Keratinocyte (primary cell): ENCODE measurements at regions not wholly inside any gene's neighbourhood (a gene's known extent, or its start where the extent isn't known, plus 50 kb on each side); places are given as distances from the start of the nearest gene placed in this dataset.
"Not testable (repeated sequence)": the region's sequence is repeated elsewhere in the genome, so short reads cannot be mapped to it uniquely, and the experiment has no call there.

Experiments
- DNase-seq: peaks from one replicate; pipeline ENCODE4 v3.0.0-alpha.2; 2011; ENCODE audit warnings: low read depth, missing footprints, low spot score
- FAIRE-seq: peaks from 2 replicates; lab custom pipeline; 2011; peaks lifted over from hg19 to GRCh38; lab: Jason Lieb, UNC
- H2AFZ ChIP-seq: 2 replicates; pipeline ENCODE4 v1.6.0; 2012; ENCODE audit warnings: low read length, control low read depth, inconsistent platforms; ENCODE audit not compliant: control insufficient read depth
- H3K27ac ChIP-seq: 2 replicates; pipeline ENCODE4 v1.5.1; 2011; ENCODE audit warnings: low read length; ENCODE audit not compliant: control insufficient read depth, insufficient read depth
- H3K27me3 ChIP-seq: 3 replicates; pipeline ENCODE4 v1.6.0; 2011; ENCODE audit warnings: low read length; ENCODE audit not compliant: control insufficient read depth, insufficient read depth; ENCODE audit errors: extremely low read depth
- H3K36me3 ChIP-seq, 2 experiments: 2 replicates in 1 of 2; 3 replicates in 1 of 2; pipeline ENCODE4 v1.5.1; 2011; ENCODE audit warnings: low read length in 2 of 2, mild to moderate bottlenecking in 1 of 2; ENCODE audit not compliant: control insufficient read depth in 2 of 2, insufficient read depth in 2 of 2; ENCODE audit errors: extremely low read depth in 1 of 2
- H3K4me1 ChIP-seq: 3 replicates; pipeline ENCODE4 v1.5.1; 2011; ENCODE audit warnings: low read length; ENCODE audit not compliant: control insufficient read depth, insufficient read depth; ENCODE audit errors: extremely low read depth
- H3K4me2 ChIP-seq: 3 replicates; pipeline ENCODE4 v1.6.0; 2011; ENCODE audit warnings: low read depth, low read length; ENCODE audit not compliant: control insufficient read depth, insufficient read depth; ENCODE audit errors: extremely low read depth
- H3K4me3 ChIP-seq, 3 experiments: fragments of 200-600 bp in 1 of 3; sonication (generic) in 1 of 3; 2 replicates in 2 of 3; 3 replicates in 1 of 3; pipeline ENCODE4 v1.5.1; 2011 to 2016; ENCODE audit warnings: low read length in 3 of 3, mild to moderate bottlenecking in 3 of 3, control low read depth in 2 of 3, inconsistent platforms in 1 of 3, low read depth in 1 of 3, mixed read lengths in 1 of 3, mixed run types in 1 of 3, moderate library complexity in 1 of 3; ENCODE audit not compliant: control insufficient read depth in 2 of 3, insufficient read depth in 2 of 3; ENCODE audit errors: extremely low read depth in 1 of 3
- H3K79me2 ChIP-seq: 2 replicates; pipeline ENCODE4 v1.6.0; 2012; ENCODE audit warnings: low read length; ENCODE audit not compliant: control insufficient read depth, insufficient read depth
- H3K9ac ChIP-seq: 3 replicates; pipeline ENCODE4 v1.6.0; 2011; ENCODE audit warnings: low read length; ENCODE audit not compliant: control insufficient read depth, insufficient read depth; ENCODE audit errors: extremely low read depth
- H3K9me1 ChIP-seq: 3 replicates; pipeline ENCODE4 v1.6.0; 2011; ENCODE audit warnings: low read length; ENCODE audit not compliant: control insufficient read depth, insufficient read depth; ENCODE audit errors: extremely low read depth
- H3K9me3 ChIP-seq: 2 replicates; pipeline ENCODE4 v1.5.1; 2012; ENCODE audit warnings: low read depth, low read length; ENCODE audit not compliant: control insufficient read depth
- H4K20me1 ChIP-seq: 3 replicates; pipeline ENCODE4 v1.6.0; 2011; ENCODE audit warnings: low read length; ENCODE audit not compliant: control insufficient read depth, insufficient read depth; ENCODE audit errors: extremely low read depth
- CTCF ChIP-seq, 3 experiments: IDR thresholded peaks in 1 of 3; conservative IDR thresholded peaks in 1 of 3; optimal IDR thresholded peaks in 1 of 3; 2 replicates in 2 of 3; 3 replicates in 1 of 3; pipeline versions ENCODE3 to v1.5.1; 2011; ENCODE audit warnings: low read length in 3 of 3, mild to moderate bottlenecking in 3 of 3, moderate library complexity in 2 of 3, control low read depth in 1 of 3, inconsistent platforms in 1 of 3; ENCODE audit not compliant: insufficient read depth in 2 of 3; ENCODE audit errors: extremely low read depth in 1 of 3
- EZH2 ChIP-seq: IDR thresholded peaks from one replicate; pipeline ENCODE4 v1.6.1; 2012; ENCODE audit warnings: inconsistent platforms, mild to moderate bottlenecking, low read length, moderate library complexity
- dilution Hi-C: fragments of 300-500 bp; cut with MboI; formaldehyde crosslinking; loops from one replicate; pipeline ENCODE4 v1.7.0; 2020; ENCODE audit warnings: low sequenced_read_pairs; ENCODE audit not compliant: extremely low pct_ligation_motif_present

DNA sequence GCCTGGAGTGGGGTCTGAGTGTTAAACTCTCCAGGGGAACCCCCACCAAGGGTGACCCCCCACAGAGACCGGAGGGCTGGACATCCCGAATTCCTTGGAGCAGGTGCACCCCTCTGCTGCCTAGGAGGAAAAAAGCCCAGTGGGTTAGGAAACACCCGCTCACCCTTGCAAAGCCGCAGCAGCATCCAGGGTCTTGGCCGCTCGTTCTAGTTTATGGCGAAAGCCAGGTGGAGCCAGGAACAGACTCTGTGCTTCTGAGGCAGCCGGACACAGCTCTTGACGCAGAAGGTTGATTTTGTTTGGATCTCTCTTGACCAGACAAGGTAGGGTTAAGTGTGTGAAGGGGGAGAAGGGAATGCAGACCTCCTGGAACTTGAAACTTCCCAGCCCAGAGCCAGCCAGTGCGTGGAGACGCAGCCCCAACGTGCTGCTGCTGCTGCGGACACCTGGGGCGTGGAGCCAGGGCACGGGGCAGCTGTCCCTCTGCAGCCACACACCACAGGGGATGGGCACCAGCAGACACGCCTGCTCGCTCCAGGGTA lies 154.5 kb downstream of the LAT start:
- H3K4me1 ChIP-seq, result no peaks in the 10 kb centered on the region
- H3K9me1 ChIP-seq, result no peaks in the 10 kb centered on the region
- DNase-seq, result no peak
- no peaks in the 10 kb centered on the region for H3K27me3 ChIP-seq
- no peaks in the 10 kb centered on the region for H3K36me3 ChIP-seq
- H3K4me3 ChIP-seq, result no peak overlapping the region
- H3K9ac ChIP-seq, result no peak overlapping the region
- dilution Hi-C loops, result no loop called here
- H3K4me2 ChIP-seq, result no peak overlapping the region
- no peak overlapping the region for H3K27ac ChIP-seq
- H3K79me2 ChIP-seq, result no peaks in the 10 kb centered on the region
- no peak for FAIRE-seq
- TF ChIP-seq EZH2, result no peak
- no peak for TF ChIP-seq CTCF (optimal IDR thresholded peaks at IDR 0.05 in 1 of 3, IDR thresholded peaks at IDR 0.05 in 1 of 3, conservative IDR thresholded peaks at IDR 0.05 in 1 of 3; ENCODE audit: extremely low read depth in 1 of 3, insufficient read depth in 2 of 3, low read length in 3 of 3)
- H2AFZ ChIP-seq, result no peak overlapping the region
- H3K9me3 ChIP-seq, result no peaks in the 10 kb centered on the region
- no peaks in the 10 kb centered on the region for H4K20me1 ChIP-seq

DNA sequence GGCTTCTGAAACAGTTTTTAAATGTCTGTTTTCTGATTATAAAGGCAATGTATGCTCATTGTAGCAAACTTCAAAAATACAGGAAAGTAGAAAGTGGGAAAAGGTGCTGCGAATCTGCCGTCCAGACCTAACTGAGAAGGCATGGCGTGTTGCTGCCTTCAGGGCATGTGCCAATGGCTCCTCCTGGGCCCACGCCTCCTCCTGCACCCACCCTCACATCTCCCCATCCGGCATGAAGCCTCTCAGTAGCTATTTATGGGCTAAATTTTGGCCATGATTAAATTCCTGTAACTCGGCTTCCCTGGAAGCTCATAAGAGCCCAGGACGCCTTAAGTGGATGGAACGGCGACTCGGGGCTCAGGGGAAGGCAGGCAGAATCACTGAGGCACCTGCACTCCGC lies 153.8 kb downstream of the LAT start:
- H2AFZ ChIP-seq, H4K20me1 ChIP-seq, H3K27me3 ChIP-seq, H3K79me2 ChIP-seq, H3K4me3 ChIP-seq, FAIRE-seq, H3K9me3 ChIP-seq, H3K4me2 ChIP-seq, H3K9ac ChIP-seq, H3K4me1 ChIP-seq, H3K36me3 ChIP-seq, DNase-seq, H3K9me1 ChIP-seq, dilution Hi-C loops, H3K27ac ChIP-seq: not testable (repeated sequence)

- H3K4me1 ChIP-seq, H3K27me3 ChIP-seq, H3K9ac ChIP-seq, H4K20me1 ChIP-seq, DNase-seq, H3K36me3 ChIP-seq, H3K4me3 ChIP-seq, dilution Hi-C loops, H2AFZ ChIP-seq, H3K27ac ChIP-seq, H3K9me3 ChIP-seq, H3K4me2 ChIP-seq, H3K79me2 ChIP-seq, H3K9me1 ChIP-seq, FAIRE-seq: not testable (repeated sequence)
Observed at GRCh38 chr16:29137894-29138662, 153.2 kb downstream of the LAT start.

DNA sequence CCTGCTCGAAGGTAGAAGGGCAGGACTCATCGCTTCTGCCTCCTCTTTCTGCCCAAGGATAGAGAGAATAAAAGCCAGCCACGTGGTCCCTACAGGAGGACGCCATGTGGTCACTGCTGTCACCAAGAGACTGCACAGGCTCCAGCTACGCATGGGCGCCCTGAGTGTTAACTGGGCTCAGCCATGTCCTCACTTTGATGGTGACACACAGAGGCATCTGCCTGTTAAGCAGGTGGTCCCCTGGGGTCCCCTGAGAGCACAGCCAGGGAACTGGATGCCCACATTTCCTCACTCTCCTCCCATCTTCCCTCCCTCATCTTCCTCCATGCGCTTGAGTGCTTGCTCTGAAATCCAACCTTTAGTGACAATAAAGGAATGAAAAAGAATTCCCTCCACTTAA lies 152.6 kb downstream of the LAT start:
- H2AFZ ChIP-seq, DNase-seq, FAIRE-seq, H3K36me3 ChIP-seq, H3K9me1 ChIP-seq, H4K20me1 ChIP-seq, dilution Hi-C loops, H3K9ac ChIP-seq, H3K27me3 ChIP-seq, H3K9me3 ChIP-seq, H3K4me2 ChIP-seq, H3K4me3 ChIP-seq, H3K79me2 ChIP-seq, H3K4me1 ChIP-seq, H3K27ac ChIP-seq: not testable (repeated sequence)
